ENCODE measurements at regions not wholly inside any gene's neighbourhood (a gene's known extent, or its start where the extent isn't known, plus 50 kb on each side); places are given as distances from the start of the nearest gene placed in this dataset.

DNA sequence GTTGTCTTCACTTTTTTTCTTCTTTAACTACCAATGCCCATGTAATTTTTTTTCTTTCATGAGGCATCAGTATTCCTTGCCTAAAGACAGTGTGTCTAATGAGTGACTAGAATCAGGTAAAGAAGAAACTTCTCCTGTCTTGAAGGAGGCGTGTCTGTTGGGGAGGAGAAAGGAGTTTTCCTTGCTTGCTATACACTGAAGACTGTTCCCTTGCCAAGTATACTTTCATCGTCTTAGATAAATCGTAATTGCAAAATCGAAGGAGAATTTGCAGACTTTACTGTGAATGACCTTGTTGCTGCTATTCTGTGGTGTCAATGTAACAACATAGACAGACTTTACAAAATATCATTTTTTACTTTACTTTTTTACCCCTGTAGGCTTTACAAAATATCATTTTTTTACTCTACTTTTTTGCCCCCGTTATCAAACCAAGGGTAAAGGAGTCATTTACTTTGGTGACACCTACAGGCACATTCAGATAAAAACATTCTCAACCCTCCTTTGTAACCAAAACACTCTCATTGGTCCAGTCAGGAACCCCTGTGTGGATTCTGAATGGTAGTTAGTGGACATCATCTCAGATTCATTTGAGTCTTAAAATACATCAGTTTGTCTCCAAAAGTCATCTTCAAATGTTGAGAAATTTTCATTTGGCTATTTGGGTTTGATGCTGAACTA, 232.4 kb downstream of the AHR start:
- H3K27me3 Mint-ChIP-seq, result peaks cover 10% of the 10 kb centered on the region
- no peaks in the 10 kb centered on the region for H3K9me3 Mint-ChIP-seq
- ATAC-seq (replicated peaks), result peak; percentile 38
- H3K27ac Mint-ChIP-seq, result no peak overlapping the region
- no peak overlapping the region for H3K4me3 Mint-ChIP-seq
- H3K36me3 Mint-ChIP-seq (ENCODE audit: low read depth), result no peaks in the 10 kb centered on the region
- H3K4me1 Mint-ChIP-seq, result no peaks in the 10 kb centered on the region

DNA sequence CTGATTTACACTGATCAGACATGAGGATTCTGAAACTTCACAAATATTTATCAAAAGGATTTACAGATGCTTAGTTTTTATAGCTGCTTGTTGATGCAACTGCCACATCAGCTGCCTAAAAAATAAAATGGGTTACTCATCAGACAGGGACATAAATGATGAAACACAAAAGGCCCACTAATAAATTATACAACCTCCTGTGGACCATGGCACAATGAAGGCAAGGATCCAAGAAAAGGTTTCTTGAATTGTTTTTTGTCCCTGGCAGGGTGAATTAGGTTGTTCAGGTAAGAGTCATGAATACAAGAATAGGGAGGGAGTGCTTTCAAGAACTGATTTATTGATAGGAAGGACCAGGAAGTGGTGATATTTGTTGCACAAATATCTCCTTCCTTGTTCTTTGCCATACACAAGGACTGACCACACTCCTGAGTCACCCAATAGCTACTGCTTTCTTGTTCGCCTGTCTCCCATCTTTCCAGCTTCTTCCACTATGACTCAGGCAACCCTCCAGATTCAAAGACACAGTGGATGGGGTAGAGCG, 234.5 kb downstream of the AHR start:
- Mint-ChIP-seq H3K9me3 (no peaks in the 10 kb centered on the region), H3K27ac (no peak overlapping the region), H3K27me3 (peaks cover 10% of the 10 kb centered on the region), H3K4me3 (no peak overlapping the region), H3K4me1 (no peaks in the 10 kb centered on the region), H3K36me3 (ENCODE audit: low read depth) (no peaks in the 10 kb centered on the region)
- ATAC-seq (replicated peaks), result no peak

GRCh38 chr7:17534348-17534747, 235.9 kb downstream of the AHR start:
- H3K27ac Mint-ChIP-seq, result no peak overlapping the region
- H3K9me3 Mint-ChIP-seq, result no peaks in the 10 kb centered on the region
- no peak overlapping the region for H3K4me3 Mint-ChIP-seq
- ATAC-seq (replicated peaks), result no peak
- H3K27me3 Mint-ChIP-seq, result peaks cover 7% of the 10 kb centered on the region
- H3K36me3 Mint-ChIP-seq (ENCODE audit: low read depth), result no peaks in the 10 kb centered on the region
- H3K4me1 Mint-ChIP-seq, result no peaks in the 10 kb centered on the region

- Mint-ChIP-seq H3K27ac (no peak overlapping the region), H3K36me3 (ENCODE audit: low read depth) (no peaks in the 10 kb centered on the region), H3K4me1 (no peaks in the 10 kb centered on the region), H3K27me3 (peaks cover 7% of the 10 kb centered on the region), H3K4me3 (no peak overlapping the region), H3K9me3 (no peaks in the 10 kb centered on the region)
- ATAC-seq (replicated peaks), result no peak
Measured at GRCh38 chr7:17535776-17536175, 237.3 kb downstream of the AHR start.

DNA sequence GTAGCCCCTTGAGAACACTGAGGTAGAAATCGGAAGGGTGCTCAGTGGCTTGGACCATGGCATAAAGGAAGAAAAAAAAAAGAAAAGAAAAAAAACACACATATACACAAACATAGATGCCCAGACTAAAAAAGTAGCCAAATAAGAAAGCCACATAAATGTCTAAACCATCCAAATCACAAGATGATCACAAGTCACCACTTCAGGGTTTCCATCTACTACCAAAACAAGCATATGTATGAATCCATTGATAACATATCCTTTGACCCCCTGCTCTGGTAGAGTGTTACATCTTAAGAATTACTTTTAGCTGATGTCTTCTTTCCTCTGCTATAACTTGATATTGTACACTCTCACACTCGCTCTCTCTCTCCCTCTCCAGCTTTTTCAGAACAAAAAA, 245.9 kb downstream of the AHR start:
- no peak for ATAC-seq (replicated peaks)
- Mint-ChIP-seq H3K4me1 (no peaks in the 10 kb centered on the region), H3K4me3 (no peak overlapping the region), H3K36me3 (ENCODE audit: low read depth) (no peaks in the 10 kb centered on the region), H3K27me3 (peaks cover 8% of the 10 kb centered on the region), H3K27ac (no peak overlapping the region), H3K9me3 (no peaks in the 10 kb centered on the region)

GRCh38 chr7:17545348-17545747, 246.9 kb downstream of the AHR start:
- Mint-ChIP-seq H3K27me3 (peaks cover 8% of the 10 kb centered on the region), H3K9me3 (no peaks in the 10 kb centered on the region), H3K4me3 (no peak overlapping the region), H3K27ac (no peak overlapping the region), H3K4me1 (no peaks in the 10 kb centered on the region), H3K36me3 (ENCODE audit: low read depth) (no peaks in the 10 kb centered on the region)
- no peak for ATAC-seq (replicated peaks)

- Mint-ChIP-seq H3K4me3 (no peak overlapping the region), H3K27ac (no peak overlapping the region), H3K9me3 (no peaks in the 10 kb centered on the region), H3K36me3 (ENCODE audit: low read depth) (no peaks in the 10 kb centered on the region), H3K4me1 (no peaks in the 10 kb centered on the region), H3K27me3 (peaks cover 8% of the 10 kb centered on the region)
- no peak for ATAC-seq (replicated peaks)
Measured at GRCh38 chr7:17546189-17546588, 247.7 kb downstream of the AHR start.

DNA sequence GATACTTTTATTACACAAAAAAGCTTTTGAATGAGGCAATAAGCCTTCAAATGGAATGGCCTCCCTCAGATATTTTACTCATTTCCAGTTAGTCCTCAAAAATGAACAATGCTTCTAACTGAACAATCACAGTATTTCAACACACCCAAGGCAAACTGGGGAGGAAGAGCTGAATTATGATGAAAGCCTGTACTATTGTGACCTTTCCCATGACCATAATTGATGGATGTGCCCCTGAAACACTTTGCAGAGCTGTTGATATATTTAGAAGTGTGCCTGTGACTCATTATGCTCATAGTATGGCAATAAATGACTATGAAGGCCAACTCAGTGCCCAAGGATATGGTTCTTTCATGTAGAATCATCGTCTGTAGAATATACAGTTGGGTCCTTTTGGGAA, 248.1 kb downstream of the AHR start:
- peak; percentile 50 for ATAC-seq (replicated peaks)
- no peaks in the 10 kb centered on the region for H3K4me1 Mint-ChIP-seq
- no peaks in the 10 kb centered on the region for H3K9me3 Mint-ChIP-seq
- peaks cover 8% of the 10 kb centered on the region for H3K27me3 Mint-ChIP-seq
- H3K27ac Mint-ChIP-seq, result no peak overlapping the region
- no peak overlapping the region for H3K4me3 Mint-ChIP-seq
- H3K36me3 Mint-ChIP-seq (ENCODE audit: low read depth), result no peaks in the 10 kb centered on the region

GRCh38 chr7:17548014-17548653, 249.7 kb downstream of the AHR start:
- Mint-ChIP-seq H3K27ac (no peak overlapping the region), H3K9me3 (no peaks in the 10 kb centered on the region), H3K36me3 (ENCODE audit: low read depth) (no peaks in the 10 kb centered on the region), H3K27me3 (peaks cover 8% of the 10 kb centered on the region), H3K4me3 (no peak overlapping the region), H3K4me1 (no peaks in the 10 kb centered on the region)
- peak; percentile 70 for ATAC-seq (replicated peaks)

GRCh38 chr7:17549406-17549805, 251.0 kb downstream of the AHR start:
- H3K4me3 Mint-ChIP-seq, result no peak overlapping the region
- peaks cover 8% of the 10 kb centered on the region for H3K27me3 Mint-ChIP-seq
- no peak overlapping the region for H3K27ac Mint-ChIP-seq
- no peaks in the 10 kb centered on the region for H3K36me3 Mint-ChIP-seq (ENCODE audit: low read depth)
- no peaks in the 10 kb centered on the region for H3K9me3 Mint-ChIP-seq
- H3K4me1 Mint-ChIP-seq, result no peaks in the 10 kb centered on the region
- no peak for ATAC-seq (replicated peaks)

DNA sequence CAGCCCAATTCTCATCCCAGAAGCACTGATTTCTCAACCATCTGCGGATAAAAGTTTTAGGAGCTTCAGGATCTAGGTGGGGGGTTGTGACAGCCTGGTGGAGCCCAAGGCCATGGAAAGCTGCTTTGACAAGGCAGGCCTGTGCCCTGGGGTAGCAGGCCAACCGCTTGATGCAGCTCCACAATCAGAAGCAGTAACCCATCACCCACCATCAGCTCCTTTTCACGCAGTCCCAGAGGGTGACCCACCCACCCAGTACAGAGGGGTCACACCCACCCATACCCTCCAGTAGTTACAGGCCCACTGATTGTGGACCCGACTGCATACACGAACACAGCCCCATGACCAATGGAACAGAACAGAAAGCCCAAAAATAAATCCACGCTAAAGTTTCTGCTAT, 253.9 kb downstream of the AHR start:
- ATAC-seq (replicated peaks), result no peak
- no peak overlapping the region for H3K4me3 Mint-ChIP-seq
- no peaks in the 10 kb centered on the region for H3K27me3 Mint-ChIP-seq
- H3K4me1 Mint-ChIP-seq, result no peaks in the 10 kb centered on the region
- peak overlapping the region; percentile 53 for H3K27ac Mint-ChIP-seq
- H3K9me3 Mint-ChIP-seq, result no peaks in the 10 kb centered on the region
- no peaks in the 10 kb centered on the region for H3K36me3 Mint-ChIP-seq (ENCODE audit: low read depth)

- H3K4me3 Mint-ChIP-seq, result no peak overlapping the region
- peak overlapping the region; percentile 53 for H3K27ac Mint-ChIP-seq
- H3K36me3 Mint-ChIP-seq (ENCODE audit: low read depth), result no peaks in the 10 kb centered on the region
- no peaks in the 10 kb centered on the region for H3K9me3 Mint-ChIP-seq
- no peaks in the 10 kb centered on the region for H3K27me3 Mint-ChIP-seq
- ATAC-seq (replicated peaks), result no peak
- no peaks in the 10 kb centered on the region for H3K4me1 Mint-ChIP-seq
Measured at GRCh38 chr7:17552952-17553351, 254.5 kb downstream of the AHR start.

DNA sequence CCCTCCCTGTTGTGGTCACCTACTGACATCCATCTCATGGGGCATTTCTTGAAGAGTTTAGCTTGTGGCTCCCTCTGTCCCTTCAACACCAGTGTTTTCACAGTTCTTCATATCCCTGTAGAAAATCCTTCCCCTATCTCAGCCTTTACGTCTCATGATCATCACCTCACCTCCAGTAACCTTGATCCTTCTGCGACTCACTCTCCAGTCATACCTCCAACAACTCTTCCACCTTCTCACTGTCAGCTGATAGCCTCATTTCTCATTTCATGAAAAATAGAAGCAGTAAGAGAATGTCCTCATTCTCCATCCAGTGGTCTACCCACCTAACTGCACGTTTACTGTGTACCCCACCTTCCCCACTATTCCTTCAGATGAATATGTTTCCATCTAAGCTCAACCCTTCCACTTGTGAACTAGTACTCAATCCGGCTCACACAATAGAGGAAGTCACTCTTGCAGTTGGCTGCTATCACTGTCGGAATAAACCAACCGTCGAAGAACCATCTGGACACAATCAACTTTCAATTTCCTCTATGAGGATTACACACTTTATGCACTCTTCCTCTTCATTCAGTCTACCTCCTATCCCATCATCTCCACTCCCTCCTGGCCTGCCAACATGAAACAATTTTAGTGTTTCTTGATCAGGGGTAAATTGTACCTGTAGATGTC, 256.0 kb downstream of the AHR start:
- Mint-ChIP-seq H3K27me3 (no peaks in the 10 kb centered on the region), H3K9me3 (no peaks in the 10 kb centered on the region), H3K27ac (peak overlapping the region; percentile 1), H3K4me3 (no peak overlapping the region), H3K36me3 (ENCODE audit: low read depth) (no peaks in the 10 kb centered on the region), H3K4me1 (no peaks in the 10 kb centered on the region)
- peak; percentile 52 for ATAC-seq (replicated peaks)

DNA sequence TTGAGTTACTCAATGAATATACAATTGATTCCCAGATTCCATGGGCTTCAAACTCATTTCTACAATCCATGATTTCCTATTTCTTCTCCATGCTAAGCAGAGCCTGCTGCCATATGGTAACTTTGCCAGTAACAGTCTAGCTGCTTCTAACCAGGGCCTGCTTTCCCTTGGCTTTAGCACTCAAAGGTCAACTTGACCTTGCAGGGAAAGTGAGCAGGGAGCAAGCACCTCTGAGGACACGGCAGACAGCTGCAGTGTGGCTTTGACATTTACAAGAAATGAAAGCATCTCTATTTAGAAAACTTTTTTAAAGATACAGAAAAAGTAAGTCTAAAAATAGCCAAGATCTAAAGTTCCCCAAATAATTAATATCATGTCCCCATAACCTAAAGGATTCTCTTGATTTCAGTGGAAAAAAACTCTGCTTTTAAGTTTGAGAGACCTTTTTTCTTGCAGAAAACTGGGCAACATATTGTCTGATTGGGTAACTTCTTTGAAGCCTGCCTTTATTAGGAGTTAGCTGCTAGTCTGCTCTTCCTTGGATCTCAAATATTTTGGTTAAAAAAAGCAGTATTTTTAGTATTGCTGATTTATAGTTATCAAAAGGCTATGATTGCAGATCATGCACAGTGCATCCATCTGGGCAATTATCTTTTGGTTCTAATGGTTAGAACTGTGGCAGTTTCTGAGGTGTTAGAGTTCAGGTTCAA, 257.9 kb downstream of the AHR start:
- no peaks in the 10 kb centered on the region for H3K9me3 Mint-ChIP-seq
- H3K36me3 Mint-ChIP-seq (ENCODE audit: low read depth), result no peaks in the 10 kb centered on the region
- no peak for ATAC-seq (replicated peaks)
- no peaks in the 10 kb centered on the region for H3K27me3 Mint-ChIP-seq
- no peak overlapping the region for H3K27ac Mint-ChIP-seq
- H3K4me3 Mint-ChIP-seq, result no peak overlapping the region
- H3K4me1 Mint-ChIP-seq, result no peaks in the 10 kb centered on the region

Measured in activated T-helper 17 cell treated with anti-CD3 and anti-CD28 coated beads, Interleukin-2, amount 50 U/mL, for 72 hours (primary cell).